MM.1S (cell line): ENCODE measurements at regions not wholly inside any gene's neighbourhood (a gene's known extent, or its start where the extent isn't known, plus 50 kb on each side); places are given as distances from the start of the nearest gene placed in this dataset.

ENCODE experiments used
- DNase-seq: peaks from one replicate; pipeline ENCODE4 v3.0.0-alpha.2; 2015
- H2AFZ ChIP-seq: fragments of 300-600 bp; sonication (generic); 2 replicates; pipeline ENCODE4 v1.6.0; 2016; ENCODE audit warnings: antibody characterized with exemption, low read length
- H3F3A ChIP-seq: fragments of 300-600 bp; sonication (generic); 2 replicates; pipeline ENCODE4 v1.6.1; 2016; ENCODE audit warnings: mild to moderate bottlenecking, antibody characterized with exemption, low read length, moderate library complexity, mixed read lengths; ENCODE audit not compliant: insufficient read depth
- H3K27ac ChIP-seq: fragments of 300-600 bp; sonication (generic); 2 replicates; pipeline ENCODE4 v1.5.1; 2016; ENCODE audit warnings: mild to moderate bottlenecking, low read length
- H3K27me3 ChIP-seq: fragments of 300-600 bp; sonication (generic); replicated peaks from 2 replicates; pipeline ENCODE4 v1.6.0; 2016; ENCODE audit warnings: low read length; ENCODE audit not compliant: insufficient read depth
- H3K36me3 ChIP-seq: fragments of 300-600 bp; sonication (generic); replicated peaks from 2 replicates; pipeline ENCODE4 v1.6.1; 2016; ENCODE audit warnings: mild to moderate bottlenecking, low read length, mixed read lengths; ENCODE audit not compliant: insufficient read depth
- H3K4me1 ChIP-seq: fragments of 300-600 bp; sonication (generic); 2 replicates; pipeline ENCODE4 v1.6.1; 2016; ENCODE audit warnings: low read length, mixed read lengths
- H3K4me2 ChIP-seq: fragments of 300-600 bp; sonication (generic); 2 replicates; pipeline ENCODE4 v1.6.0; 2016; ENCODE audit warnings: low read depth, low read length
- H3K4me3 ChIP-seq: fragments of 300-600 bp; sonication (generic); 2 replicates; pipeline ENCODE4 v1.5.1; 2016; ENCODE audit warnings: low read length, mixed read lengths
- H3K79me2 ChIP-seq: fragments of 300-600 bp; sonication (generic); 2 replicates; pipeline ENCODE4 v1.6.1; 2016; ENCODE audit warnings: mixed run types, low read length, mixed read lengths
- H3K9ac ChIP-seq: fragments of 300-600 bp; sonication (generic); 2 replicates; pipeline ENCODE4 v1.6.1; 2016; ENCODE audit warnings: low read length, mixed read lengths
- H3K9me2 ChIP-seq: fragments of 300-600 bp; sonication (generic); replicated peaks from 2 replicates; pipeline ENCODE4 v1.6.1; 2016; ENCODE audit warnings: mild to moderate bottlenecking, low read length, mixed read lengths; ENCODE audit not compliant: insufficient read depth
- H3K9me3 ChIP-seq: fragments of 300-600 bp; sonication (generic); replicated peaks from 2 replicates; pipeline ENCODE4 v1.6.1; 2016; ENCODE audit warnings: mild to moderate bottlenecking, low read length, mixed read lengths; ENCODE audit not compliant: insufficient read depth
- H4K20me1 ChIP-seq: fragments of 300-600 bp; sonication (generic); 2 replicates; pipeline ENCODE4 v1.6.1; 2016; ENCODE audit warnings: mild to moderate bottlenecking, low read length, moderate library complexity, mixed read lengths; ENCODE audit not compliant: insufficient read depth
- CTCF ChIP-seq: fragments of 300-600 bp; sonication (generic); IDR thresholded peaks from 2 replicates; pipeline ENCODE4 v1.5.1; 2016; ENCODE audit warnings: antibody characterized with exemption, low read length, mixed read lengths
- EZH2 ChIP-seq: fragments of 300-600 bp; sonication (generic); optimal IDR thresholded peaks from 2 replicates; pipeline ENCODE3; 2017; ENCODE audit warnings: low read depth, mild to moderate bottlenecking, antibody characterized with exemption, low read length, mixed read lengths
- EZH2phosphoT487 ChIP-seq: fragments of 300-600 bp; sonication (generic); IDR thresholded peaks from 2 replicates; pipeline ENCODE4 v1.6.1; 2018; ENCODE audit warnings: antibody characterized with exemption, low read length

GRCh38 chr11:92848578-92848977 lies 120.9 kb upstream of the MTNR1B start:
- Histone ChIP-seq H3K4me1 (0 out of 2 replicates have a peak, but pooled peaks cover 8% of the 10 kb centered on the region), H3K36me3 (no peaks in the 10 kb centered on the region), H3K27ac (no peak overlapping the region), H3K79me2 (no peaks in the 10 kb centered on the region), H3K9ac (no peak overlapping the region), H3K9me3 (no peaks in the 10 kb centered on the region), H4K20me1 (no peaks in the 10 kb centered on the region), H3K4me3 (no peak overlapping the region), H3K4me2 (no peak overlapping the region), H3K9me2 (no peaks in the 10 kb centered on the region), H2AFZ (no peak overlapping the region), H3F3A (no peaks in the 10 kb centered on the region), H3K27me3 (no peaks in the 10 kb centered on the region)
- TF ChIP-seq EZH2 (no peak), EZH2phosphoT487 (no peak), CTCF (no peak)
- DNase-seq = no peak

- no peaks in the 10 kb centered on the region for H3K9me2 ChIP-seq
- H3F3A ChIP-seq = no peaks in the 10 kb centered on the region
- no peaks in the 10 kb centered on the region for H4K20me1 ChIP-seq
- no peaks in the 10 kb centered on the region for H3K9me3 ChIP-seq
- no peak overlapping the region for H3K9ac ChIP-seq
- H3K79me2 ChIP-seq = no peaks in the 10 kb centered on the region
- no peak overlapping the region for H3K4me2 ChIP-seq
- H3K4me1 ChIP-seq = peaks cover 11% of the 10 kb centered on the region
- no peak overlapping the region for H2AFZ ChIP-seq
- DNase-seq = peak; percentile 23
- TF ChIP-seq CTCF = no peak
- TF ChIP-seq EZH2 = no peak
- no peak for TF ChIP-seq EZH2phosphoT487
- H3K4me3 ChIP-seq = no peak overlapping the region
- H3K27me3 ChIP-seq = no peaks in the 10 kb centered on the region
- no peaks in the 10 kb centered on the region for H3K36me3 ChIP-seq
- H3K27ac ChIP-seq = no peak overlapping the region; the same call in 1 of the 2 replicates
Measured at GRCh38 chr11:92850296-92850826, 119.1 kb upstream of the MTNR1B start.

- no peak overlapping the region for H3K4me2 ChIP-seq
- H3K79me2 ChIP-seq = no peaks in the 10 kb centered on the region
- H3F3A ChIP-seq = no peaks in the 10 kb centered on the region
- no peaks in the 10 kb centered on the region for H3K27me3 ChIP-seq
- no peak overlapping the region for H3K9ac ChIP-seq
- DNase-seq = no peak
- H3K4me3 ChIP-seq = no peak overlapping the region
- H3K4me1 ChIP-seq = peaks cover 20% of the 10 kb centered on the region
- no peaks in the 10 kb centered on the region for H3K9me2 ChIP-seq
- no peaks in the 10 kb centered on the region for H4K20me1 ChIP-seq
- no peak overlapping the region for H3K27ac ChIP-seq
- H2AFZ ChIP-seq = no peak overlapping the region
- TF ChIP-seq EZH2 = no peak
- no peak for TF ChIP-seq EZH2phosphoT487
- no peak for TF ChIP-seq CTCF
- H3K9me3 ChIP-seq = no peaks in the 10 kb centered on the region
- H3K36me3 ChIP-seq = no peaks in the 10 kb centered on the region
Measured at GRCh38 chr11:92852229-92852628, 117.2 kb upstream of the MTNR1B start.
